ENCODE measurements at regions not wholly inside any gene's neighbourhood (a gene's known extent, or its start where the extent isn't known, plus 50 kb on each side); places are given as distances from the start of the nearest gene placed in this dataset.

- Histone ChIP-seq H2BK12ac (ENCODE audit: insufficient read length, low read depth, low read length) (no peak overlapping the region), H2BK120ac (ENCODE audit: low read depth, low read length, poor library complexity, severe bottlenecking) (no peak overlapping the region), H4K8ac (replicated peaks; ENCODE audit: insufficient read length, low read depth, low read length) (no peak overlapping the region), H3K4me1 (ENCODE audit: insufficient read depth, low read length) (no peaks in the 10 kb centered on the region), H2AFZ (ENCODE audit: low read length) (no peak overlapping the region), H3K9ac (ENCODE audit: extremely low read depth, insufficient read length, low read length) (no peak overlapping the region), H2AK5ac (ENCODE audit: insufficient read length, low read length) (no peak overlapping the region), H3K56ac (ENCODE audit: insufficient read length, low read depth, low read length) (no peak overlapping the region), H2BK15ac (ENCODE audit: low read depth, low read length) (no peak overlapping the region), H3K27ac (ENCODE audit: insufficient read length, low read depth, low read length) (no peak overlapping the region), H2BK20ac (ENCODE audit: low read depth, low read length, poor library complexity, severe bottlenecking) (no peak overlapping the region), H3K4me2 (ENCODE audit: insufficient read depth, insufficient read length, low read length) (no peak overlapping the region), H2BK5ac (ENCODE audit: insufficient read length, low read length) (no peak overlapping the region), H3K9me3 (ENCODE audit: control insufficient read depth, low read depth, low read length) (peaks cover 4% of the 10 kb centered on the region), H3K4ac (ENCODE audit: low read depth, low read length) (no peak overlapping the region), H4K20me1 (ENCODE audit: control insufficient read depth, insufficient read depth, insufficient read length) (no peaks in the 10 kb centered on the region), H3K79me2 (ENCODE audit: insufficient read depth, low read length) (no peaks in the 10 kb centered on the region), H3T11ph (ENCODE audit: low read length) (no peak overlapping the region), H3K23ac (ENCODE audit: insufficient read length, low read depth, low read length) (no peak overlapping the region), H3K27me3 (ENCODE audit: insufficient read depth, low read length) (no peaks in the 10 kb centered on the region), H4K5ac (ENCODE audit: insufficient read length, low read depth, low read length) (no peak overlapping the region), H3K18ac (ENCODE audit: insufficient read length, low read depth, low read length) (no peak overlapping the region), H4K91ac (ENCODE audit: insufficient read length, low read depth, low read length) (no peak overlapping the region), H3K79me1 (ENCODE audit: insufficient read depth, low read depth, low read length, poor library complexity, severe bottlenecking) (no peaks in the 10 kb centered on the region), H3K23me2 (ENCODE audit: insufficient read length, low read depth, low read length, poor library complexity, severe bottlenecking) (no peaks in the 10 kb centered on the region), H3K14ac (ENCODE audit: insufficient read depth, low read length) (no peak overlapping the region)
- Mint-ChIP-seq H3K4me3 (no peak overlapping the region; a peak in 1 of 5 replicates), H3K27me3 (ENCODE audit: low read depth) (peaks cover 6% of the 10 kb centered on the region), H3K27ac (peak overlapping the region in 1 of 3 experiments; percentile 28; a peak in 2 of 7 replicates), H3K36me3 (ENCODE audit: insufficient read depth in 1 of 3, low read depth in 3 of 3) (peaks cover 0 to 4% (median 0%) of the 10 kb centered on the region in 3 experiments; a peak in 5 of 7 replicates), H3K4me1 (peaks cover 5 to 7% of the 10 kb centered on the region in 2 experiments; a peak in 3 of 4 replicates), H3K9me3 (peaks cover 5 to 7% of the 10 kb centered on the region in 2 experiments; a peak in 3 of 5 replicates)
- WGBS (ENCODE audit: extremely low coverage, insufficient read length, low lambda C conversion rate): no CpG with 5 or more reads among the region's 6 CpGs
- DNase-seq: no peak
- no peak for TF ChIP-seq CTCF (conservative IDR thresholded peaks at IDR 0.05)
Measured at GRCh38 chr2:11009891-11010290, 98.2 kb downstream of the KCNF1 start.
